Central memory CD8-positive, alpha-beta T cell (primary cell): ENCODE measurements at regions not wholly inside any gene's neighbourhood (a gene's known extent, or its start where the extent isn't known, plus 50 kb on each side); places are given as distances from the start of the nearest gene placed in this dataset.
"Not testable (repeated sequence)": the region's sequence is repeated elsewhere in the genome, so short reads cannot be mapped to it uniquely, and the experiment has no call there.

Source experiments
- ATAC-seq: fragments of 150-1000 bp; cut with Tn5 transposase; replicated peaks from 2 replicates; pipeline ENCODE4 v1.10.0; 2022; ENCODE audit warnings: mild to moderate bottlenecking, moderate FRiP score, moderate number of reproducible peaks; ENCODE audit not compliant: poor library complexity, severe bottlenecking; ENCODE audit errors: extremely low read depth
- DNase-seq, 2 donors: peaks; one replicate each; pipeline ENCODE4 v3.0.0; 2021; ENCODE audit warnings: low spot score in 2 of 2
- H3K27ac Mint-ChIP-seq: one replicate; pipeline ENCODE4 v1.8.0; 2022; ENCODE audit warnings: low read depth, mild to moderate bottlenecking, moderate library complexity, mixed read lengths
- H3K27me3 Mint-ChIP-seq: one replicate; pipeline ENCODE4 v1.8.0; 2022; ENCODE audit warnings: mixed read lengths
- H3K36me3 Mint-ChIP-seq: one replicate; pipeline ENCODE4 v1.8.0; 2022; ENCODE audit warnings: mild to moderate bottlenecking, moderate library complexity, mixed read lengths; ENCODE audit not compliant: insufficient read depth
- H3K4me1 Mint-ChIP-seq: one replicate; pipeline ENCODE4 v1.8.0; 2022; ENCODE audit warnings: mixed read lengths
- H3K4me3 Mint-ChIP-seq: one replicate; pipeline ENCODE4 v1.8.0; 2022; ENCODE audit warnings: mild to moderate bottlenecking, moderate library complexity, mixed read lengths
- H3K9me3 Mint-ChIP-seq: one replicate; pipeline ENCODE4 v1.8.0; 2022; ENCODE audit warnings: mixed read lengths

DNA sequence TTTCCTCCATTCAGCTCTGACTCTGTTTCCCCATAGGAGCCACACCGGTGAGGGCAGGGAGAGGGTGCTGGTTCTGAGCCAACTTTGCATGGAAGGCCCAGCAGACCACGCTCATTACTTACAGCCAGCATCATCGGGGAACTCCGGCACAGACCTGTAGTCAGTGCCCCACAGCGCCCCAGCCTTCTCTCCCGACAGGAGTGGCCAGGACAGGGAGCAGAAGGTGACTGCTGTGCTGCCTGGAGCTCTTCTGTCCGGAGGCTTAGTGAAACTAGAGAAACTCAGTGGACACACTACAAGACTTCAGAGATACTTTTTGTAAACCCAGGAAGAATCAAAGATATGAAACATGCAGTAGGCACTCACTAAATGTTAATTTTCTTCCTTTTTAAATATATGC is 111.6 kb upstream of the PLGLB2 start:
- H3K4me1 Mint-ChIP-seq, ATAC-seq, H3K27ac Mint-ChIP-seq, DNase-seq, H3K9me3 Mint-ChIP-seq, H3K27me3 Mint-ChIP-seq, H3K4me3 Mint-ChIP-seq, H3K36me3 Mint-ChIP-seq: not testable (repeated sequence)

DNA sequence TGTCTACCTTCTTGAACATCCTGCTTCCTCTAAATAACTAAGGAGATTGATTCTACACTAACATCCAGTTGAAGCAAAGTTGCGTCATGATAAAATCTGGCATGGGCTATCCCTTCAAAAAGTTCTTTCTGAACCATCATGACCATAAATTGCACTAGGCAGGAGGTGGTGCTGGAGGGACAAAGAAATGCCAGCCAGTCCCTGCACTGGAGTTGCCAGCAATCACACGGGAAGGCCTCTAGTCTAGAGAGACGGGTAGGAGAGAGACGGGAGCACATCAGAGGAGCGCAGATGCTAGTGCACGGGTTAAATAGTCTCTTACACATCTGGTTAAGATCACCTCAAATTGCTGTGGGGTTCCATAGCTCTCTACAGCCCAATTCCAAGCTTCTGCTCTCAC is 111.2 kb upstream of the PLGLB2 start:
- not testable (repeated sequence) for H3K27ac Mint-ChIP-seq, H3K9me3 Mint-ChIP-seq, H3K36me3 Mint-ChIP-seq, H3K4me3 Mint-ChIP-seq, DNase-seq, H3K27me3 Mint-ChIP-seq, ATAC-seq, H3K4me1 Mint-ChIP-seq

DNA sequence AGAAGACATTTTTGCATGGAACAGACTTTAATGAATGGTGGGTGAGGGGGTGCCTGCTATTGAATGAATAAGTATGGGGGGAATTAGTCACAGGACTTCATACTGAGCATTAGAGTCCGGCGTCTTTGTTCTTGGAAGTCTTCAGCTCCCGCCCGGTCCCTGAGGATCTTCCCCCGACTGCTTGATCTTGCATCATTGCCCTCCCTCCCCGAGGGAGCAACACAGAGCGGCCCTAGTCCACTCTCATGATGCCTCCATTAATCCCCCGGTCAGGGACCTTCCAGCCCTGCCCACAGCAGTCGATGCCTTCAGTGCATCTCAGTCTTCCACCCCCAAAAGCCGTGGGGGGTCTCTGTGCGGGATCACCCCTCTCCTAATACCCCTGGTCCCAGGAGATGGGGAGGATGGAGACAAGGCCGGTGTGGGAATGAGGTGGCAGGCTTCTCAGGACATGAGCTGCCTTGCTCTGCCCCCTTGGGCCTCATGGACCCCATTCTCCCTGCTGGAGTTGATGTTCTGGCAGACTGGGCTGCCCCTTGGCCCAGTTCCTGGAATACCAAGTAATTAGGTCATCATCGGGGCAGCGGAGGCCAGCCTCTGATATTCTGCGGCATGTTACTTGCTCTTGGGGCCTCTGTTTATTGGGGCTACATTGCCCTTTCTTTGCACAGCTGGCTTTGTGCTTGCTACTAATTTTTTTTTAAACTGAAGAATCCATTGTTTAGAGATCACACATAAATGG is 110.5 kb upstream of the PLGLB2 start:
- H3K27ac Mint-ChIP-seq, H3K9me3 Mint-ChIP-seq, DNase-seq, H3K4me3 Mint-ChIP-seq, ATAC-seq, H3K36me3 Mint-ChIP-seq, H3K27me3 Mint-ChIP-seq, H3K4me1 Mint-ChIP-seq: not testable (repeated sequence)

DNA sequence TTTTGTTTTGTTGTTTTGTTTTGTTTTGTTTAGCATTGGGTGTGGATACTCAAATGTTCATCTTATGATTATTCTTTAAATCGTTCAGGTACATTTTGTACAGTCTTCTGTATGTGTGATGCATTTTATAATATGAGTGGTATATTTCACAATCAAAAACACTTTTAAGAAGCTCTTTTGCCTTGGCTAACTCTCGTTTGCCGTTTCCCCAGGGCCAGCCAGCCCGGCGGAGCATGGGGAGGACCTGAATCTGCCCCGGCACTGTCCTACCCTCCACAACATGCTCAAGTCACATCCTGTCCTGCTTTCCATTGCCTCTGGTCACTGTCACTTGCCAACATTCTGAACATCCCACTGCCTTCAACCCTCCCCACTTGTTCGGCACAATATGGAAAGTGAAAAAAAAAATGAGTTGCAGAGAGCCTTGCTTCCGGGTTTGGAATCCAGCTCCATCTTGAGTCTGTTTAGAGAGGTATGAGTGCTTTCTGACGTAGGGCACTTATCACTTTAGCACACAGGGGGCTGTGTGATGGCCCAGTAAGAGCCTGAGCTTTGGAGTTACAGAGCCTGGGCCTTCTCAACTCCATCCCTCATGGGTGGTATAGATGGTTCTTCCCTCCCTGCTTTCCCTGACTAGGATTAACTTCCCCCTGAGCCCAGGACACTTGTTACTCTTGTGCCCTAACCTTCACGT is 109.6 kb upstream of the PLGLB2 start:
- not testable (repeated sequence) for ATAC-seq, H3K27ac Mint-ChIP-seq, H3K9me3 Mint-ChIP-seq, DNase-seq, H3K27me3 Mint-ChIP-seq, H3K36me3 Mint-ChIP-seq, H3K4me1 Mint-ChIP-seq, H3K4me3 Mint-ChIP-seq

DNA sequence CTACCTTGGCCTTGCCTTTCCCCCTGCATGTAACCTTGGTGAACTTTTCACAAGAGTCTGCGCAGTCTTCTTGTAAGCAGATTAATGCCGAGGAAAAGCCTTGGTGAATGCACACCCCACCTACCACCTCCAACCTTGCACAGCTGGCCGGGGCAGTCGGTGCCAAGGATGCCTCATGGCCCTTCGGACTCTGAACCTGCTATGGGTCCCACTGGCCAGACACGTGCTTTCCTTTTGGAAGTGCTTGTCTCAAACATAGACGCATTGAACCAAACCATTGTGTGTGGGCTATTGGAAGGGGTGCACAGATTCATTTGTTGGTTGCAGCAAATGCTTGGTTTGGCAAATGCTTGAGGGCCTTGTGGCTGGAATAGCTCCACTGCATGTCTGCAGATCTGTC is 109.0 kb upstream of the PLGLB2 start:
- H3K4me1 Mint-ChIP-seq, result not testable (repeated sequence)

DNA sequence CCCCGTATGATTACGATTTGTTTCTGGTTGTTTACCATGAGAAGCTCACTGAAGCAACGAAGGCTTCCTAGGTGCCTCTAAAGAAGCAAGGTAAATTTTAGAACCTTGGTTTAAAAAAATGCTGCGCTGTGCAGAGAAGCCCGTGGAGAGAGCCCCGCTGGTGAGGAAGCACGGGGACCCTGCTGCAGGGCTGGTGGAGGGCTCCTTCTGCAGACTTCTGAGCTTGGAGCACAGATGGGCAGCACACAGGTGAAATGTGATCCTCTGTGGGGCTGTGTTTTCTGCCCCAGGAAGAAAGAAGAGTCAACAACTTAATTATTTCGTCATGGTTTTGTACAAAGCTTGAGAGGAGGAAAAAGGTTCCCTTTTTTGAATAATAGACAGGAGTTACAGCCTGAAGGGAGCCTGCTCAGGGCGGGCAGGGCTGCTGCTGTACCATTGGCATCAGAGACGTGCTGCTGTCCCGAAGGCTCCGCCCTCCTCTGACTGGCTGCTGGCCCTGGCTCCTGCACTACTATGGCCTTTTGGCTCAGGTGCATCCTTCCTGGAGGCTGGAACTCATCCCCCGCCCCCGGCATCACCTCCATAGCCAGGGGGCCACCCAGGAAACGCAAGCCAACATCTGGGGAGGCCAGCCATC is 108.0 kb upstream of the PLGLB2 start:
- H3K9me3 Mint-ChIP-seq, H3K4me1 Mint-ChIP-seq, H3K36me3 Mint-ChIP-seq, H3K4me3 Mint-ChIP-seq, ATAC-seq, H3K27ac Mint-ChIP-seq, DNase-seq, H3K27me3 Mint-ChIP-seq: not testable (repeated sequence)

More for the DNA sequence above, 109.0 kb upstream of the PLGLB2 start:
- DNase-seq, H3K27ac Mint-ChIP-seq, H3K9me3 Mint-ChIP-seq, ATAC-seq, H3K27me3 Mint-ChIP-seq, H3K4me3 Mint-ChIP-seq, H3K36me3 Mint-ChIP-seq: not testable (repeated sequence)

DNA sequence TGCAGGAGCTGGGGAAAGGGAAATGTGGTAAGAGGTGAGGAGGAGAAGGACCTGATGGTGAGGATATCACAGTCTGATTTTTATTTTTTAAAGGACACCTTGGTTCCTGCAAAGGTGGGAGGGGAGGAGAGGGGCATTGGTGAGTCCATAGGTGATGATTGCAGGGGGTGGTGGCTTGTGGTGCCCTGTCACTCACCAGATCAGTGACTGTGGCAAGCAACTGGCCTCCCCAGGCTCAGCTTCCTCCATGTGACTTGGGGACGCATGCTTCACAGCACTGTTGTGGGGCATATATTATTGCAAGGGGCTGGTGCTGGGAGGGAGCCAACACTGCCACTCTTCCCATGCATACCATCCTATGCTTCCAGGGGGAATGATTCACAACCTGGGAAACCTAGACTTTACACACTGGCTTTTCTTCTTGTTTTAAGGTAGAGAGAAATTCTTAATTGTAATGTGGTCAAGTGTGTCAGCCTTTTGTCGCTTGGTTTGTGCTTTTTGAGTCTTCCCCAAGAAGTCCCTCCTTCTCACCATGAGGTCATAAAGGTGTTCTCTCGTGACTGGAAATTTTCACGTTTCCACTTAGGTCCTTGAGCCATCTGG is 106.8 kb upstream of the PLGLB2 start:
- H3K27me3 Mint-ChIP-seq, H3K27ac Mint-ChIP-seq, H3K36me3 Mint-ChIP-seq, DNase-seq, ATAC-seq, H3K4me1 Mint-ChIP-seq, H3K9me3 Mint-ChIP-seq, H3K4me3 Mint-ChIP-seq: not testable (repeated sequence)

DNA sequence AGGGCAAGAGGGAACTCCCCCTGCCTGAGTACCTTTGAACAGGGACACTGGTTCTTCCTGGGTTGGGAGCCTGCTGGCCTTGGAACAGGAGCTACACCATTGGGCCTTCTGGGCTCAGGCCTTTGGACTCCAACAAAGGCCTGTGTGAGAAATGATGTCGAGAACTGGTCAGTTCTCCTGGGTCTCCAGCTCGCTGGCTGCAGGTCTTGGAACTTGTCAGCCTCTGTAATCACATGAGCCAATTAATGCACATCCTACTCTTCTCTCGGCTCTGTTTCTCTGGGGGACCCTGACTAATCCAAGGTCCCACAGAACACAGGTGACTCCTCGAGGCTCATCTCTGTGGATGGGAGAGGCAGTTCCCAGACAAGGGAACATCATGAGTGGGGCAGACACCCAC is 104.7 kb upstream of the PLGLB2 start:
- H3K4me1 Mint-ChIP-seq, H3K36me3 Mint-ChIP-seq, H3K9me3 Mint-ChIP-seq, H3K4me3 Mint-ChIP-seq, DNase-seq, H3K27ac Mint-ChIP-seq, ATAC-seq, H3K27me3 Mint-ChIP-seq: not testable (repeated sequence)

DNA sequence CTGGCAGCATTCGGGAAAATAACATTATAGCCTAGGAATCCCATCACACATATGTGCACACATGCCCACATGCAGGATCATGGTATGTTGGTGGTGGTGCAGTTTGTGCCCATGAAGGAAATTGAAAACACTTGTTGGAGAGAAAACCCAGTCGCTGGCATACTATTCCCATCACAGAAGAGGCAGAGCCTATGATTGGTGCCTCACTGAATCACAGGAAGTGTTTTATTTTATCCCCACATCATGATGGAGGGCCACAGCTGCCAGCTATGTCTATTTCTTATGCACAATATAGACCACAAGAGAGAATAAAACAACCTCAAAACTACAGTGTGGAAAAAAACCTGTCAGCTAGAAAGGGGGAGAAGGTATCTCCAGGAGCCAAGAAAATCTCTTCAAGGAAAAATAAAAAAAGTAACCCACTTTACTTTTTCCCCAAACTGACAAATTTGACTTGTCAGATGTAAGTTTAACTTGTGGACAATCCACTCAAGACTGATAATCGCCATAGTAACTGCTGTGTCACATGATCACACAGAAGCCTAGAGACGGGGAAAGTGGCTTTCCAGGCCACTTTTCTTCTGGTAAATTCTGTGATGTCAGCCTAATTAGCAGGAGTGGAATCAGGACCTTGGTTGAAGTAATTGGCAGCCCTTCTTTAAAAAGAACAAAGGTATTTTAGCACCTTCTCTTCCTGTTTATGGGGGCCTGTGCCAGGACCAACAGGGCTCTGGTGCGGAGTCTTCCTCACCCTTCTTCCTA is 100.0 kb upstream of the PLGLB2 start:
- not testable (repeated sequence) for H3K4me3 Mint-ChIP-seq, H3K9me3 Mint-ChIP-seq, H3K27me3 Mint-ChIP-seq, H3K36me3 Mint-ChIP-seq, DNase-seq, ATAC-seq, H3K27ac Mint-ChIP-seq, H3K4me1 Mint-ChIP-seq

DNA sequence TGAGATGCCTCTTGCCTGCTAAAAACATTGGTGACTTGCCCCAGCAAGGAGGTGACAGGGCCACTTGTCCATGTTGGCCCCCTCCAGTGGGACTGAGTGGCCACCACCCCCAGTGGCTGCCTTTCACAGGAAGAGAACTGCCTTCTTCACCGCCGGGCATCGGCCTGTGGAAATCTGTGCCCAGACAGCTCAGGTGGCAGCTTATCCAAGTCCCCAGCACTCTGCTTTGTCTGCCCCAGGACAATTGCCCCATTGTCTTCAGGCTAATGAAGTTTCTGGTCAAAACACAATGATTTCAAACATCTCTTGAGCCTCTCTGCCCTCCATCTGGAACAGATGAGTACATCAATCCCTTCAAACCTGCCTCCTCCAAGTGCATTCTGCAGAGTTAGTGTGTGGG is 99.1 kb upstream of the PLGLB2 start:
- not testable (repeated sequence) for H3K9me3 Mint-ChIP-seq, H3K27me3 Mint-ChIP-seq, ATAC-seq, H3K4me3 Mint-ChIP-seq, H3K36me3 Mint-ChIP-seq, H3K27ac Mint-ChIP-seq, H3K4me1 Mint-ChIP-seq, DNase-seq

DNA sequence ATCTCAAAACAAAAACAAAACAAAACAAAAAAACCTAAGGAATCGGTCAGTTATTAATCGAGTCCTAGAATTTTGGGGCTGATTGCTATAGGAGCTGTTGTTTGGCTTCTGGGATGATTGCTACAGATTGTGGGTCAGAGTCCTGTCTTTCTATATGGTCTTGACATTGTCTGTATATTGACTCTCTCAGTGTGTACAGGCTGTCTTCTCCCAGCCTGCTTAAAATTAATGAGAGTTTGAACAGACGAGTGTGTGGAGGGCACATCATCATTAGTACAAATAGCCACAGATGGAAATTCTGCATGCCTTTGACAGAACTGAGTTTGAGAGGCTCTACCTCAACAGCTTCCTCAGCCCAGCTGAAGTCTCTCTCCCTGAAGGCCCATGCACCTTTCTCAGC is 98.0 kb upstream of the PLGLB2 start:
- ATAC-seq, H3K4me3 Mint-ChIP-seq, H3K36me3 Mint-ChIP-seq, DNase-seq, H3K27me3 Mint-ChIP-seq, H3K4me1 Mint-ChIP-seq, H3K9me3 Mint-ChIP-seq, H3K27ac Mint-ChIP-seq: not testable (repeated sequence)

DNA sequence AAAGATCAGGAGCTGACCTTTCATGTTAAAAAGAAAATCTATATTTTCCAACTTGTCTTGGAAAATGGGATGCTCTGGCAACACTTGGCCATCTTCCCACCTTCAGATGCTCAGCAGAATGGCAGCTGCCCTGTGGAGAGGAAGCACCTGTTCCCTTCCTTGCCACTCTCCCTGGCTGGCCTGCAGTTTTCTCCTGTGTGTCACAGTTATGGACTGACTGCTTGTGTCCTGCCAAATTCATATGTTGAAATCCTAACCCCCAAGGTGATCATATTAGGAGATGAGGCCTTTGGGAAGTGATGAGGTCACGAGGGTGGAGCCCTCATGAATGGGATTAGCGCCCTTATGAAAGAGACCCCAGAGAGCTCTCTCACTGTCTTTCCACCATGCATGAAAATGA is 97.0 kb upstream of the PLGLB2 start:
- H3K9me3 Mint-ChIP-seq, ATAC-seq, H3K27me3 Mint-ChIP-seq, H3K4me1 Mint-ChIP-seq, H3K27ac Mint-ChIP-seq, H3K36me3 Mint-ChIP-seq, H3K4me3 Mint-ChIP-seq, DNase-seq: not testable (repeated sequence)
